MV-4-11 (cell line): ENCODE measurements at regions not wholly inside any gene's neighbourhood (a gene's known extent, or its start where the extent isn't known, plus 50 kb on each side); places are given as distances from the start of the nearest gene placed in this dataset.
A peak's percentile ranks its signal among the peaks of the same experiment; 100 is the strongest.
"Not testable (repeated sequence)": the region's sequence is repeated elsewhere in the genome, so short reads cannot be mapped to it uniquely, and the experiment has no call there.

Experiments
- DNase-seq: peaks from one replicate; lab custom pipeline; 2025; lab: John Stamatoyannopoulos, UW

- not testable (repeated sequence) for DNase-seq
Measured at GRCh38 chr6:71007298-71007697, 50.4 kb upstream of the B3GAT2 start.

- no peak for DNase-seq
Measured at GRCh38 chr6:71011871-71012371, 55.1 kb upstream of the B3GAT2 start.

- no peak for DNase-seq
Measured at GRCh38 chr6:71012866-71013469, 56.1 kb upstream of the B3GAT2 start.

- no peak for DNase-seq
Measured at GRCh38 chr6:71015392-71015791, 58.5 kb upstream of the B3GAT2 start.

- no peak for DNase-seq
Measured at GRCh38 chr6:71028236-71028876, 71.5 kb upstream of the B3GAT2 start.

GRCh38 chr6:71028877-71029252 lies 72.0 kb upstream of the B3GAT2 start:
- DNase-seq: no peak

- DNase-seq: no peak
Measured at GRCh38 chr6:71029555-71029954, 72.7 kb upstream of the B3GAT2 start.

- DNase-seq: no peak
Measured at GRCh38 chr6:71031912-71032311, 75.1 kb upstream of the B3GAT2 start.

GRCh38 chr6:71033171-71033570 lies 76.3 kb upstream of the B3GAT2 start:
- no peak for DNase-seq

- no peak for DNase-seq
Measured at GRCh38 chr6:71033890-71034289, 77.0 kb upstream of the B3GAT2 start.

GRCh38 chr6:71034563-71035345 lies 77.9 kb upstream of the B3GAT2 start:
- no peak for DNase-seq

- DNase-seq: no peak
Measured at GRCh38 chr6:71035871-71036270, 79.0 kb upstream of the B3GAT2 start.

- DNase-seq: no peak
Measured at GRCh38 chr6:71038711-71039344, 82.0 kb upstream of the B3GAT2 start.

GRCh38 chr6:71040043-71040442 lies 83.2 kb upstream of the B3GAT2 start:
- DNase-seq: no peak

- DNase-seq: no peak
Measured at GRCh38 chr6:71040841-71041240, 84.0 kb upstream of the B3GAT2 start.

- DNase-seq: peak; percentile 77
Measured at GRCh38 chr6:71043902-71044301, 87.0 kb upstream of the B3GAT2 start.

GRCh38 chr6:71044753-71045152 lies 87.9 kb upstream of the B3GAT2 start:
- no peak for DNase-seq

GRCh38 chr6:71045296-71045695 lies 88.4 kb upstream of the B3GAT2 start:
- DNase-seq: no peak

- no peak for DNase-seq
Measured at GRCh38 chr6:71047417-71047816, 90.6 kb upstream of the B3GAT2 start.

GRCh38 chr6:71048320-71049164 lies 91.7 kb upstream of the B3GAT2 start:
- no peak for DNase-seq

- DNase-seq: no peak
Measured at GRCh38 chr6:71049198-71049770, 92.4 kb upstream of the B3GAT2 start.
